IgD-negative memory B cell (primary cell): ENCODE measurements at regions not wholly inside any gene's neighbourhood (a gene's known extent, or its start where the extent isn't known, plus 50 kb on each side); places are given as distances from the start of the nearest gene placed in this dataset.

Experiments
- H3K27ac Mint-ChIP-seq, 3 donors: one replicate each; pipeline ENCODE4 v1.8.0; 2020 to 2022; ENCODE audit warnings: mild to moderate bottlenecking in 3 of 3, mixed read lengths in 3 of 3, moderate library complexity in 1 of 3
- H3K27me3 Mint-ChIP-seq: one replicate; pipeline ENCODE4 v1.8.0; 2021; ENCODE audit warnings: mixed read lengths
- H3K36me3 Mint-ChIP-seq: one replicate; pipeline ENCODE4 v1.8.0; 2020; ENCODE audit warnings: mild to moderate bottlenecking, mixed read lengths
- H3K4me1 Mint-ChIP-seq, 3 donors: one replicate each; pipeline ENCODE4 v1.8.0; 2020 to 2022; ENCODE audit warnings: mixed read lengths in 3 of 3, mild to moderate bottlenecking in 1 of 3
- H3K4me3 Mint-ChIP-seq, 4 donors: one replicate each; pipeline ENCODE4 v1.8.0; 2020 to 2022; ENCODE audit warnings: mild to moderate bottlenecking in 4 of 4, mixed read lengths in 4 of 4, moderate library complexity in 3 of 4
- H3K9me3 Mint-ChIP-seq, 3 donors: one replicate each; pipeline ENCODE4 v1.8.0; 2020 to 2021; ENCODE audit warnings: mixed read lengths in 3 of 3, mild to moderate bottlenecking in 1 of 3

GRCh38 chr2:156709091-156709490 is 272.9 kb downstream of the GPD2 start:
- Mint-ChIP-seq H3K36me3 (no peaks in the 10 kb centered on the region), H3K9me3 (no peaks in the 10 kb centered on the region), H3K27ac (no peak overlapping the region), H3K27me3 (no peaks in the 10 kb centered on the region), H3K4me1 (no peaks in the 10 kb centered on the region), H3K4me3 (no peak overlapping the region)

GRCh38 chr2:156719036-156719435 is 282.9 kb downstream of the GPD2 start:
- H3K4me1 Mint-ChIP-seq = peaks cover 0 to 2% (median 0%) of the 10 kb centered on the region in 3 donors
- no peaks in the 10 kb centered on the region for H3K36me3 Mint-ChIP-seq
- H3K27me3 Mint-ChIP-seq = peaks cover 6% of the 10 kb centered on the region
- H3K4me3 Mint-ChIP-seq = no peak overlapping the region
- no peak overlapping the region for H3K27ac Mint-ChIP-seq
- peaks cover 0 to 2% (median 1%) of the 10 kb centered on the region in 3 donors for H3K9me3 Mint-ChIP-seq

- H3K4me3 Mint-ChIP-seq = no peak overlapping the region
- peaks cover 0 to 2% (median 0%) of the 10 kb centered on the region in 3 donors for H3K4me1 Mint-ChIP-seq
- H3K36me3 Mint-ChIP-seq = no peaks in the 10 kb centered on the region
- peaks cover 0 to 1% (median 0%) of the 10 kb centered on the region in 3 donors for H3K9me3 Mint-ChIP-seq
- no peak overlapping the region for H3K27ac Mint-ChIP-seq
- no peaks in the 10 kb centered on the region for H3K27me3 Mint-ChIP-seq
These were observed 291.7 kb downstream of the GPD2 start for GRCh38 chr2:156727867-156728266.

GRCh38 chr2:156728328-156728727 is 292.1 kb downstream of the GPD2 start:
- H3K36me3 Mint-ChIP-seq = no peaks in the 10 kb centered on the region
- H3K4me1 Mint-ChIP-seq = peaks cover 0 to 2% (median 0%) of the 10 kb centered on the region in 3 donors
- peaks cover 0 to under 1% (median 0%) of the 10 kb centered on the region in 3 donors for H3K9me3 Mint-ChIP-seq
- H3K27ac Mint-ChIP-seq = no peak overlapping the region
- no peaks in the 10 kb centered on the region for H3K27me3 Mint-ChIP-seq
- H3K4me3 Mint-ChIP-seq = no peak overlapping the region

- H3K27me3 Mint-ChIP-seq = no peaks in the 10 kb centered on the region
- H3K36me3 Mint-ChIP-seq = no peaks in the 10 kb centered on the region
- no peaks in the 10 kb centered on the region for H3K4me1 Mint-ChIP-seq
- H3K27ac Mint-ChIP-seq = no peak overlapping the region
- no peak overlapping the region for H3K4me3 Mint-ChIP-seq
- no peaks in the 10 kb centered on the region for H3K9me3 Mint-ChIP-seq
These were observed 295.3 kb downstream of the GPD2 start for GRCh38 chr2:156731506-156731905.

- no peaks in the 10 kb centered on the region for H3K4me1 Mint-ChIP-seq
- no peaks in the 10 kb centered on the region for H3K27me3 Mint-ChIP-seq
- H3K27ac Mint-ChIP-seq = no peak overlapping the region
- H3K36me3 Mint-ChIP-seq = no peaks in the 10 kb centered on the region
- H3K4me3 Mint-ChIP-seq = no peak overlapping the region
- no peaks in the 10 kb centered on the region for H3K9me3 Mint-ChIP-seq
These were observed 300.8 kb downstream of the GPD2 start for GRCh38 chr2:156736950-156737349.

GRCh38 chr2:156739301-156739700 is 303.1 kb downstream of the GPD2 start:
- Mint-ChIP-seq H3K9me3 (no peaks in the 10 kb centered on the region), H3K27me3 (no peaks in the 10 kb centered on the region), H3K36me3 (no peaks in the 10 kb centered on the region), H3K4me1 (no peaks in the 10 kb centered on the region), H3K27ac (no peak overlapping the region), H3K4me3 (no peak overlapping the region)

GRCh38 chr2:156745619-156746018 is 309.4 kb downstream of the GPD2 start:
- no peaks in the 10 kb centered on the region for H3K9me3 Mint-ChIP-seq
- no peaks in the 10 kb centered on the region for H3K36me3 Mint-ChIP-seq
- no peaks in the 10 kb centered on the region for H3K4me1 Mint-ChIP-seq
- no peaks in the 10 kb centered on the region for H3K27me3 Mint-ChIP-seq
- no peak overlapping the region for H3K4me3 Mint-ChIP-seq
- no peak overlapping the region for H3K27ac Mint-ChIP-seq

- Mint-ChIP-seq H3K4me3 (no peak overlapping the region), H3K4me1 (no peaks in the 10 kb centered on the region), H3K27me3 (no peaks in the 10 kb centered on the region)
These were observed 312.0 kb downstream of the GPD2 start for GRCh38 chr2:156748221-156748620.

GRCh38 chr2:156752042-156752441 is 315.9 kb downstream of the GPD2 start:
- Mint-ChIP-seq H3K4me3 (no peak overlapping the region), H3K9me3 (no peaks in the 10 kb centered on the region), H3K27me3 (no peaks in the 10 kb centered on the region), H3K36me3 (no peaks in the 10 kb centered on the region), H3K27ac (no peak overlapping the region), H3K4me1 (no peaks in the 10 kb centered on the region)

More at GRCh38 chr2:156748221-156748620, 312.0 kb downstream of the GPD2 start:
- no peaks in the 10 kb centered on the region for H3K9me3 Mint-ChIP-seq
- H3K27ac Mint-ChIP-seq = no peak overlapping the region
- no peaks in the 10 kb centered on the region for H3K36me3 Mint-ChIP-seq

- H3K4me3 Mint-ChIP-seq = no peak overlapping the region
- no peaks in the 10 kb centered on the region for H3K27me3 Mint-ChIP-seq
These were observed 317.6 kb downstream of the GPD2 start for GRCh38 chr2:156753766-156754165.

GRCh38 chr2:156756516-156756915 is 320.3 kb downstream of the GPD2 start:
- Mint-ChIP-seq H3K4me3 (no peak overlapping the region), H3K27me3 (no peaks in the 10 kb centered on the region), H3K36me3 (no peaks in the 10 kb centered on the region), H3K4me1 (no peaks in the 10 kb centered on the region), H3K27ac (no peak overlapping the region), H3K9me3 (no peaks in the 10 kb centered on the region)

More at GRCh38 chr2:156753766-156754165, 317.6 kb downstream of the GPD2 start:
- Mint-ChIP-seq H3K4me1 (no peaks in the 10 kb centered on the region), H3K27ac (no peak overlapping the region), H3K36me3 (no peaks in the 10 kb centered on the region), H3K9me3 (no peaks in the 10 kb centered on the region)

GRCh38 chr2:156763174-156763573 is 327.0 kb downstream of the GPD2 start:
- no peaks in the 10 kb centered on the region for H3K36me3 Mint-ChIP-seq
- no peaks in the 10 kb centered on the region for H3K4me1 Mint-ChIP-seq
- no peaks in the 10 kb centered on the region for H3K27me3 Mint-ChIP-seq
- H3K9me3 Mint-ChIP-seq = peaks cover 0 to 3% (median 2%) of the 10 kb centered on the region in 3 donors
- H3K4me3 Mint-ChIP-seq = no peak overlapping the region
- H3K27ac Mint-ChIP-seq = no peak overlapping the region

GRCh38 chr2:156765043-156765442 is 328.9 kb downstream of the GPD2 start:
- Mint-ChIP-seq H3K9me3 (peaks cover 0 to 8% (median 4%) of the 10 kb centered on the region in 3 donors), H3K36me3 (no peaks in the 10 kb centered on the region), H3K27me3 (no peaks in the 10 kb centered on the region), H3K27ac (no peak overlapping the region), H3K4me3 (no peak overlapping the region), H3K4me1 (no peaks in the 10 kb centered on the region)

GRCh38 chr2:156765450-156765849 is 329.3 kb downstream of the GPD2 start:
- H3K27ac Mint-ChIP-seq = no peak overlapping the region
- no peaks in the 10 kb centered on the region for H3K4me1 Mint-ChIP-seq
- no peaks in the 10 kb centered on the region for H3K27me3 Mint-ChIP-seq
- H3K4me3 Mint-ChIP-seq = no peak overlapping the region
- no peaks in the 10 kb centered on the region for H3K36me3 Mint-ChIP-seq
- peaks cover 0 to 8% (median 4%) of the 10 kb centered on the region in 3 donors for H3K9me3 Mint-ChIP-seq

GRCh38 chr2:156769802-156770201 is 333.6 kb downstream of the GPD2 start:
- Mint-ChIP-seq H3K27ac (no peak overlapping the region), H3K9me3 (peaks cover 0 to 8% (median 3%) of the 10 kb centered on the region in 3 donors), H3K27me3 (no peaks in the 10 kb centered on the region), H3K4me1 (no peaks in the 10 kb centered on the region), H3K4me3 (no peak overlapping the region), H3K36me3 (no peaks in the 10 kb centered on the region)

- Mint-ChIP-seq H3K4me1 (no peaks in the 10 kb centered on the region), H3K27me3 (no peaks in the 10 kb centered on the region), H3K4me3 (no peak overlapping the region), H3K27ac (no peak overlapping the region), H3K9me3 (peaks cover 0 to 3% (median 1%) of the 10 kb centered on the region in 3 donors), H3K36me3 (no peaks in the 10 kb centered on the region)
These were observed 342.7 kb downstream of the GPD2 start for GRCh38 chr2:156778916-156779315.
